T-helper 9 cell (primary cell): ENCODE measurements at regions not wholly inside any gene's neighbourhood (a gene's known extent, or its start where the extent isn't known, plus 50 kb on each side); places are given as distances from the start of the nearest gene placed in this dataset.

Experiments used
- DNase-seq: peaks from one replicate; pipeline ENCODE4 v3.0.0-alpha.2; 2020

GRCh38 chr16:86202267-86202666 is 303.3 kb downstream of the IRF8 start:
- DNase-seq, result no peak

- no peak for DNase-seq
Measured at GRCh38 chr16:86202760-86203426, 303.9 kb downstream of the IRF8 start.

- no peak for DNase-seq
Measured at GRCh38 chr16:86203557-86204275, 304.8 kb downstream of the IRF8 start.

- no peak for DNase-seq
Measured at GRCh38 chr16:86205521-86206245, 304.6 kb upstream of the FOXF1 start.

- no peak for DNase-seq
Measured at GRCh38 chr16:86207350-86207749, 303.0 kb upstream of the FOXF1 start.

GRCh38 chr16:86209202-86209601 is 301.1 kb upstream of the FOXF1 start:
- no peak for DNase-seq

GRCh38 chr16:86210403-86211193 is 299.7 kb upstream of the FOXF1 start:
- no peak for DNase-seq

- no peak for DNase-seq
Measured at GRCh38 chr16:86211265-86211664, 299.1 kb upstream of the FOXF1 start.

GRCh38 chr16:86211800-86212199 is 298.5 kb upstream of the FOXF1 start:
- no peak for DNase-seq

- DNase-seq, result no peak
Measured at GRCh38 chr16:86212706-86213436, 297.5 kb upstream of the FOXF1 start.

- DNase-seq, result no peak
Measured at GRCh38 chr16:86213437-86214205, 296.7 kb upstream of the FOXF1 start.

- no peak for DNase-seq
Measured at GRCh38 chr16:86214326-86215232, 295.7 kb upstream of the FOXF1 start.

GRCh38 chr16:86215233-86215978 is 294.9 kb upstream of the FOXF1 start:
- DNase-seq, result no peak

GRCh38 chr16:86215979-86216585 is 294.2 kb upstream of the FOXF1 start:
- DNase-seq, result no peak

GRCh38 chr16:86216591-86216990 is 293.7 kb upstream of the FOXF1 start:
- no peak for DNase-seq

- DNase-seq, result no peak
Measured at GRCh38 chr16:86217001-86217890, 293.1 kb upstream of the FOXF1 start.

GRCh38 chr16:86217891-86218270 is 292.4 kb upstream of the FOXF1 start:
- DNase-seq, result no peak
